Transverse colon (tissue), 4 donors: ENCODE measurements at regions not wholly inside any gene's neighbourhood (a gene's known extent, or its start where the extent isn't known, plus 50 kb on each side); places are given as distances from the start of the nearest gene placed in this dataset.
A peak's percentile ranks its signal among the peaks of the same experiment; 100 is the strongest.

Experiments
- DNase-seq: peaks from one replicate; pipeline ENCODE4 v3.0.0-alpha.2; 2019
- H3K27ac ChIP-seq, 4 donors: fragments of 200-600 bp; sonication (generic); 2 replicates each; pipeline ENCODE4 v1.5.1; 2016 to 2018; ENCODE audit warnings: inconsistent platforms in 4 of 4
- H3K27me3 ChIP-seq: fragments of 200-600 bp; sonication (generic); 2 replicates; pipeline ENCODE4 v1.5.1; 2017; ENCODE audit warnings: inconsistent platforms
- H3K36me3 ChIP-seq, 4 donors: fragments of 200-600 bp; sonication (generic); 2 replicates each; pipeline ENCODE4 v1.5.1; 2017 to 2019; ENCODE audit warnings: inconsistent platforms in 4 of 4
- H3K4me1 ChIP-seq, 4 donors: fragments of 200-600 bp; sonication (generic); 2 replicates each; pipeline ENCODE4 v1.5.1; 2017 to 2020; ENCODE audit warnings: inconsistent platforms in 4 of 4
- H3K4me3 ChIP-seq, 4 donors: fragments of 200-600 bp; sonication (generic); 1 replicate in 1 of 4; 2 replicates in 3 of 4; pipeline versions ENCODE4 v1.5.1 to v1.6.1; 2017 to 2019; ENCODE audit warnings: inconsistent platforms in 4 of 4
- H3K9me3 ChIP-seq, 2 donors: fragments of 200-600 bp; sonication (generic); 2 replicates each; pipeline ENCODE4 v1.5.1; 2017 to 2019; ENCODE audit warnings: inconsistent platforms in 2 of 2
- EP300 ChIP-seq: sonication (generic); formaldehyde crosslinking; IDR thresholded peaks from one replicate; pipeline ENCODE4 v1.6.1; 2017; ENCODE audit warnings: antibody characterized with exemption, low read depth
- POLR2A ChIP-seq: fragments of 450-650 bp; IDR thresholded peaks from one replicate; pipeline ENCODE4 v1.6.1; 2016; ENCODE audit warnings: antibody characterized with exemption, mild to moderate bottlenecking, moderate library complexity
- POLR2AphosphoS5 ChIP-seq, 3 donors: sonication (generic); formaldehyde crosslinking; IDR thresholded peaks; one replicate each; pipeline ENCODE4 v1.6.1; 2016; ENCODE audit warnings: antibody characterized with exemption in 3 of 3
- WGBS, 2 donors: methylation state at CpG; one replicate each; pipeline ENCODE4 v1.1.5; 2018; ENCODE audit warnings: low coverage in 1 of 2; 5-methylcytosine and 5-hydroxymethylcytosine counted together
- in situ Hi-C, 4 donors: fragments of 200-750 bp; cut with MboI; loops; one replicate each; pipeline versions ENCODE4 v1.15.0 to v1.15.1; 2017; ENCODE audit warnings: low sequenced_read_pairs in 3 of 4, low pct_ligation_motif_present in 1 of 4, low pct_unique_long_range_greater_than_20kb in 1 of 4
- intact Hi-C: fragments of 100-400 bp; cut with DNase I; formaldehyde crosslinking; loops from one replicate; pipeline ENCODE4 v1.15.1; 2023; ENCODE audit warnings: low total_unique reads
- TF ChIP-seq, protein P1 (sequence below), 5 experiments: fragments of 200-600 bp in 3 of 5; fragments of 450-650 bp in 2 of 5; sonication (generic) in 3 of 5; IDR thresholded peaks; 1 replicate in 2 of 5; 2 replicates in 3 of 5; pipeline ENCODE4 v1.5.1; 2016 to 2017; ENCODE audit warnings: antibody characterized with exemption in 5 of 5, inconsistent platforms in 3 of 5, mild to moderate bottlenecking in 2 of 5, moderate library complexity in 1 of 5

DNA sequence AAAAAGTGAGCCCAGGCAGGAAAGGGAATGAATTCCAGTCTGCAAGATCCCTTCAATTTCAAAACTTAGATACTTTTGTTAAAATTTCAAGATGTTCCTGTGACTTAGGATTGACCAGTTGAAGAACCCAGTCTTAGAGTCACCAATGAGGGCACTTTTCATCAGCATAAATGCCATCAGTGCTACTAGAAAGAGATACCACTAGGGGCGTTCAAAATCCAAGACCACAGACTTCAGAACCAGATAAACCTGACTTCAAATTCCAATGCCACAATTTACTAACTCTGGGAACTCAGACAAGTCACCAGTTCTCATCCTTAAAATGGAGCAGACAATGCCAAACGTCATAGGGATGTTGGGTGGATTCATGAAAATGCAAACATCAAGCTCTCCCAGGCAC lies 523.2 kb downstream of the BUD13 start:
- intact Hi-C loops, result no loop called here
- in situ Hi-C loops, result loop anchor here in 1 of 4 donors (25.0 kb wide), 1 partner anchor 912 kb away; no protein-coding TSS in a partner anchor
- no peak for DNase-seq
- Histone ChIP-seq H3K9me3 (no peaks in the 10 kb centered on the region), H3K4me3 (no peak overlapping the region), H3K27me3 (no peaks in the 10 kb centered on the region), H3K27ac (no peak overlapping the region), H3K36me3 (no peaks in the 10 kb centered on the region), H3K4me1 (no peaks in the 10 kb centered on the region)
- WGBS, 2 donors, result 67 to 84% methylated on average over 1 to 2 of the region's 2 CpGs
- TF ChIP-seq POLR2A (no peak), EP300 (no peak), POLR2AphosphoS5 (IDR thresholded peaks at IDR 0.05) (no peak)
- TF ChIP-seq, protein P1, sequence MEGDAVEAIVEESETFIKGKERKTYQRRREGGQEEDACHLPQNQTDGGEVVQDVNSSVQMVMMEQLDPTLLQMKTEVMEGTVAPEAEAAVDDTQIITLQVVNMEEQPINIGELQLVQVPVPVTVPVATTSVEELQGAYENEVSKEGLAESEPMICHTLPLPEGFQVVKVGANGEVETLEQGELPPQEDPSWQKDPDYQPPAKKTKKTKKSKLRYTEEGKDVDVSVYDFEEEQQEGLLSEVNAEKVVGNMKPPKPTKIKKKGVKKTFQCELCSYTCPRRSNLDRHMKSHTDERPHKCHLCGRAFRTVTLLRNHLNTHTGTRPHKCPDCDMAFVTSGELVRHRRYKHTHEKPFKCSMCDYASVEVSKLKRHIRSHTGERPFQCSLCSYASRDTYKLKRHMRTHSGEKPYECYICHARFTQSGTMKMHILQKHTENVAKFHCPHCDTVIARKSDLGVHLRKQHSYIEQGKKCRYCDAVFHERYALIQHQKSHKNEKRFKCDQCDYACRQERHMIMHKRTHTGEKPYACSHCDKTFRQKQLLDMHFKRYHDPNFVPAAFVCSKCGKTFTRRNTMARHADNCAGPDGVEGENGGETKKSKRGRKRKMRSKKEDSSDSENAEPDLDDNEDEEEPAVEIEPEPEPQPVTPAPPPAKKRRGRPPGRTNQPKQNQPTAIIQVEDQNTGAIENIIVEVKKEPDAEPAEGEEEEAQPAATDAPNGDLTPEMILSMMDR (IDR thresholded peaks at IDR 0.05), result no peak

DNA sequence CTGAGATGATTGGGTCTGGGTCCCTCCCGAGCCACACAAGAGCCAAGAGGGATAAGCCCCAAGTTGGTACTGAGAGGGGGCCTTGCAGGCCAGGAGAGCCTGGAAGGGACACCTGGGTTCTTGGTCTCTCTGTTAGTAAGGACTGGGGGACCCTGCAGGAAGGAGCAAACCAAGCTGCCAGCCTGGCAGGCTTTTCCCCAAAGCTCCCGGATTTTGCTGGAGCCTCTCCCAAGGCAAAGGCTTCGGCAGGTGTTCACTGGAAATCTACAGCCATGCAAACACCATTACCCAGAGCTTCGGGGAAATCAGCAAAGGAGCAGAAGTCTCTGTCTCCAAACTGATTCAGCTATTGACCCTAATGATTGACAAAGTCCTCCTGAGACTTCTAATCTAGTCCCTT lies 527.9 kb downstream of the BUD13 start:
- no peak overlapping the region for H3K4me3 ChIP-seq
- H3K36me3 ChIP-seq, result no peaks in the 10 kb centered on the region
- H3K4me1 ChIP-seq, result no peaks in the 10 kb centered on the region
- no peaks in the 10 kb centered on the region for H3K27me3 ChIP-seq
- intact Hi-C loops, result no loop called here
- WGBS, 2 donors, result 58 to 61% methylated on average over 2 to 4 of the region's 4 CpGs
- TF ChIP-seq POLR2AphosphoS5 (IDR thresholded peaks at IDR 0.05), result no peak
- no peak for TF ChIP-seq EP300
- TF ChIP-seq, protein P1 (IDR thresholded peaks at IDR 0.05), result no peak
- no peak for TF ChIP-seq POLR2A
- H3K27ac ChIP-seq, result peak overlapping the region in 1 of 4 donors; percentile 24
- DNase-seq, result no peak
- in situ Hi-C loops, result loop anchor here in 1 of 4 donors (25.0 kb wide), 1 partner anchor 908 kb away; no protein-coding TSS in a partner anchor
- no peaks in the 10 kb centered on the region for H3K9me3 ChIP-seq

DNA sequence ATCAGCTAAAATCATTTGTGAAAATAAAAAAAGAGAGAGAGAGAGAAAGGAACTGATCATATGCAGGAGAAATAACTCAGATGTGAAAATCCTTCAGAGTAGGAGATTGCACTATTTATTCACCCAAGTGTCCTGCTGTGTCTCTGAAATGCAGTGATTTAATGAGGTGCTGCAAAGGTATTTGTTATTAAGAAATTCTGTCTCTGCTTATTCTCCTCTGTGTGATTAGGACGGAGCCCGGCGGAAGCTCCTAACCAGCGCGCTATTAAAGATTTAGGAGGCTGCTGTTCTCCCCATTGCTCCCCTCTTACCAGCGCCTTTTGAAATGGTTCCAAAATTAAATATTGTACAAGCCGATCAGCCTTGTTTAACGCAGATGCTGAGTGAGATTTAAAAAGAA lies 528.3 kb downstream of the BUD13 start:
- in situ Hi-C loops (loop anchor here in 1 of 4 donors (25.0 kb wide), 1 partner anchor 907 kb away; no protein-coding TSS in a partner anchor), intact Hi-C loops (no loop called here)
- DNase-seq, result no peak
- Histone ChIP-seq H3K4me3 (no peak overlapping the region), H3K4me1 (no peaks in the 10 kb centered on the region), H3K36me3 (no peaks in the 10 kb centered on the region), H3K27ac (peak overlapping the region in 1 of 4 donors; percentile 24), H3K27me3 (no peaks in the 10 kb centered on the region), H3K9me3 (no peaks in the 10 kb centered on the region)
- 66 to 75% methylated on average over 3 to 8 of the region's 8 CpGs for WGBS, 2 donors
- TF ChIP-seq POLR2A (no peak), POLR2AphosphoS5 (IDR thresholded peaks at IDR 0.05) (peak in 2 of 3 donors; percentile 49 to 77), EP300 (no peak)
- TF ChIP-seq, protein P1 (IDR thresholded peaks at IDR 0.05), result no peak

DNA sequence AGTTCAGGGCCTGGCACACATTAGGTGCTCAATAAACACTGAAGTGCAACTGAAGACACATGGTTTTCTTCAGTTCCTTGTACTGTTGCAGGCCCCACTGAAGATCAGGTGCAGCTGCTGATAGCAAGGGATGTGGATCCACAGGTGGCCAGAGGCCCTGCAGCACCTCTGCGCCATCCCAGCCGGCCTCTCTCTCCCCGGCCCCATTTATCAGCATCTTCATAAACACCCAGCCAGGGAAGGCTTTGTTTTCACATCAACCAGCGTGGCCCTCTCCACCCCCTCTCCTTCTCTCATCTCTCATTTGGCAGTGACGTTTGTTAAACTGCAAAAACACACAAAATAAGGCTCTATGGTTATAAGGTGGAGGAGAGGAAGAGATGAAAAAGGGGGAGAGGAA lies 528.8 kb downstream of the BUD13 start:
- peak overlapping the region in 1 of 4 donors; percentile 24 for H3K27ac ChIP-seq
- H3K36me3 ChIP-seq, result no peaks in the 10 kb centered on the region
- in situ Hi-C loops, result loop anchor here in 1 of 4 donors (25.0 kb wide), 1 partner anchor 907 kb away; no protein-coding TSS in a partner anchor
- no peaks in the 10 kb centered on the region for H3K9me3 ChIP-seq
- H3K27me3 ChIP-seq, result no peaks in the 10 kb centered on the region
- no peak for DNase-seq
- WGBS, 2 donors, result 63% methylated on average over 2 to 5 of the region's 5 CpGs
- intact Hi-C loops, result no loop called here
- H3K4me3 ChIP-seq, result no peak overlapping the region
- TF ChIP-seq, protein P1 (IDR thresholded peaks at IDR 0.05), result no peak
- TF ChIP-seq POLR2A (no peak), EP300 (no peak), POLR2AphosphoS5 (IDR thresholded peaks at IDR 0.05) (no peak)
- no peaks in the 10 kb centered on the region for H3K4me1 ChIP-seq
